ENCODE measurements at regions not wholly inside any gene's neighbourhood (a gene's known extent, or its start where the extent isn't known, plus 50 kb on each side); places are given as distances from the start of the nearest gene placed in this dataset.

GRCh38 chr13:31461923-31462322, 262.1 kb downstream of the B3GLCT start:
- Histone ChIP-seq H3K4me1 (no peaks in the 10 kb centered on the region), H3K36me3 (no peaks in the 10 kb centered on the region), H3K27me3 (no peaks in the 10 kb centered on the region), H3K4me3 (no peak overlapping the region), H3K9me3 (no peaks in the 10 kb centered on the region), H3K27ac (no peak overlapping the region)
- DNase-seq (ENCODE audit: extremely low spot score in 2 of 2) = no peak
- TF ChIP-seq, protein P1, sequence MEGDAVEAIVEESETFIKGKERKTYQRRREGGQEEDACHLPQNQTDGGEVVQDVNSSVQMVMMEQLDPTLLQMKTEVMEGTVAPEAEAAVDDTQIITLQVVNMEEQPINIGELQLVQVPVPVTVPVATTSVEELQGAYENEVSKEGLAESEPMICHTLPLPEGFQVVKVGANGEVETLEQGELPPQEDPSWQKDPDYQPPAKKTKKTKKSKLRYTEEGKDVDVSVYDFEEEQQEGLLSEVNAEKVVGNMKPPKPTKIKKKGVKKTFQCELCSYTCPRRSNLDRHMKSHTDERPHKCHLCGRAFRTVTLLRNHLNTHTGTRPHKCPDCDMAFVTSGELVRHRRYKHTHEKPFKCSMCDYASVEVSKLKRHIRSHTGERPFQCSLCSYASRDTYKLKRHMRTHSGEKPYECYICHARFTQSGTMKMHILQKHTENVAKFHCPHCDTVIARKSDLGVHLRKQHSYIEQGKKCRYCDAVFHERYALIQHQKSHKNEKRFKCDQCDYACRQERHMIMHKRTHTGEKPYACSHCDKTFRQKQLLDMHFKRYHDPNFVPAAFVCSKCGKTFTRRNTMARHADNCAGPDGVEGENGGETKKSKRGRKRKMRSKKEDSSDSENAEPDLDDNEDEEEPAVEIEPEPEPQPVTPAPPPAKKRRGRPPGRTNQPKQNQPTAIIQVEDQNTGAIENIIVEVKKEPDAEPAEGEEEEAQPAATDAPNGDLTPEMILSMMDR (IDR thresholded peaks at IDR 0.05) = no peak
- TF ChIP-seq POLR2AphosphoS5 (IDR thresholded peaks at IDR 0.05; ENCODE audit: insufficient read depth in 1 of 2, low read depth in 1 of 2) (no peak), POLR2A (IDR thresholded peaks at IDR 0.05) (no peak)
- intact Hi-C loops (cut with DNase I) = no loop called here

- Histone ChIP-seq H3K27me3 (no peaks in the 10 kb centered on the region), H3K9me3 (no peaks in the 10 kb centered on the region), H3K4me3 (no peak overlapping the region), H3K36me3 (no peaks in the 10 kb centered on the region), H3K27ac (no peak overlapping the region), H3K4me1 (no peaks in the 10 kb centered on the region)
- intact Hi-C loops (cut with DNase I) = no loop called here
- no peak for TF ChIP-seq POLR2AphosphoS5 (IDR thresholded peaks at IDR 0.05; ENCODE audit: insufficient read depth in 1 of 2, low read depth in 1 of 2)
- TF ChIP-seq, protein P1 (IDR thresholded peaks at IDR 0.05) = no peak
- TF ChIP-seq POLR2A (IDR thresholded peaks at IDR 0.05) = no peak
- no peak for DNase-seq (ENCODE audit: extremely low spot score in 2 of 2)
These were observed 263.0 kb downstream of the B3GLCT start for GRCh38 chr13:31462766-31463165.

- H3K9me3 ChIP-seq = no peaks in the 10 kb centered on the region
- no peaks in the 10 kb centered on the region for H3K4me1 ChIP-seq
- no peak for DNase-seq (ENCODE audit: extremely low spot score in 2 of 2)
- H3K27me3 ChIP-seq = no peaks in the 10 kb centered on the region
- no peak overlapping the region for H3K27ac ChIP-seq
- intact Hi-C loops (cut with DNase I) = no loop called here
- H3K36me3 ChIP-seq = no peaks in the 10 kb centered on the region
- H3K4me3 ChIP-seq = no peak overlapping the region
- TF ChIP-seq POLR2A (IDR thresholded peaks at IDR 0.05) (no peak), POLR2AphosphoS5 (IDR thresholded peaks at IDR 0.05; ENCODE audit: insufficient read depth in 1 of 2, low read depth in 1 of 2) (no peak)
- TF ChIP-seq, protein P1 (IDR thresholded peaks at IDR 0.05) = no peak
These were observed 268.5 kb downstream of the B3GLCT start for GRCh38 chr13:31468114-31468902.

- Histone ChIP-seq H3K27ac (no peak overlapping the region), H3K4me1 (no peaks in the 10 kb centered on the region), H3K9me3 (no peaks in the 10 kb centered on the region), H3K4me3 (no peak overlapping the region), H3K36me3 (no peaks in the 10 kb centered on the region), H3K27me3 (no peaks in the 10 kb centered on the region)
- no peak for DNase-seq (ENCODE audit: extremely low spot score in 2 of 2)
- intact Hi-C loops (cut with DNase I) = no loop called here
- TF ChIP-seq POLR2AphosphoS5 (IDR thresholded peaks at IDR 0.05; ENCODE audit: insufficient read depth in 1 of 2, low read depth in 1 of 2) = no peak
- TF ChIP-seq, protein P1 (IDR thresholded peaks at IDR 0.05) = no peak
- no peak for TF ChIP-seq POLR2A (IDR thresholded peaks at IDR 0.05)
These were observed 269.6 kb downstream of the B3GLCT start for GRCh38 chr13:31469377-31469776.

DNA sequence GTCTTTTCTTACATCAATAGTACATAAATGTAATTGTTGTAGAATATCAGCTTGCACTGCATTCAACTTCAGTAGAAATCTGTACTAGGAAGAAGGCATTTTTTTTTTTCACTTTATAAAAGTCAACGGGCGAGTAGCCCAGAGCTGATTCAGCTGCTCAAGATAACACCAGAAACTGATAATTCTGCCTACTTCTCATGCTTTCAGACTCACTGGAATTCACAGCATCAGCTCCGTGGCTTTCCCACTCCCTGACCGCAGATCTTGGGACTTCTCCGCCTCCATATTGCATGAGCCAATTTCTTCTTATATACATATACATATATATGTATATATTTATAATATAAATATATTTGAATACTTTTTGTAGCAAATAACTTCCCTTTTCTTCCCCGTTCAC, 263.1 kb upstream of the RXFP2 start:
- TF ChIP-seq, protein P1 (IDR thresholded peaks at IDR 0.05) = no peak
- TF ChIP-seq POLR2AphosphoS5 (IDR thresholded peaks at IDR 0.05; ENCODE audit: insufficient read depth in 1 of 2, low read depth in 1 of 2) (no peak), POLR2A (IDR thresholded peaks at IDR 0.05) (no peak)
- no peak overlapping the region for H3K27ac ChIP-seq
- no peaks in the 10 kb centered on the region for H3K4me1 ChIP-seq
- intact Hi-C loops (cut with DNase I) = no loop called here
- no peaks in the 10 kb centered on the region for H3K36me3 ChIP-seq
- no peaks in the 10 kb centered on the region for H3K9me3 ChIP-seq
- H3K4me3 ChIP-seq = no peak overlapping the region
- no peaks in the 10 kb centered on the region for H3K27me3 ChIP-seq
- DNase-seq (ENCODE audit: extremely low spot score in 2 of 2) = no peak
